Right lobe of liver (tissue), 6 donors: ENCODE measurements at regions not wholly inside any gene's neighbourhood (a gene's known extent, or its start where the extent isn't known, plus 50 kb on each side); places are given as distances from the start of the nearest gene placed in this dataset.

Source experiments
- ATAC-seq, 4 donors: fragments of 200-7000 bp; cut with Tn5 transposase; one replicate each; pipeline ENCODE4 v1.9.1; 2020; ENCODE audit warnings: mild to moderate bottlenecking in 4 of 4, moderate library complexity in 4 of 4
- DNase-seq, 3 donors: peaks; one replicate each; pipeline ENCODE4 v3.0.0-alpha.2; 2020
- H3K27ac ChIP-seq, 3 donors: fragments of 200-600 bp; one replicate each; pipeline ENCODE4 v1.8.0; 2022
- H3K27me3 ChIP-seq, 2 donors: fragments of 200-600 bp; one replicate each; pipeline ENCODE4 v1.8.0; 2022
- H3K36me3 ChIP-seq, 4 donors: fragments of 200-600 bp; sonication (generic) in 1 of 4; one replicate each; pipeline versions ENCODE4 v1.5.1 to v1.8.0; 2017 to 2022; ENCODE audit warnings: control low read depth in 1 of 4
- H3K4me1 ChIP-seq, 4 donors: fragments of 200-600 bp; sonication (generic) in 1 of 4; one replicate each; pipeline versions ENCODE4 v1.5.1 to v1.8.0; 2017 to 2022; ENCODE audit warnings: control low read depth in 1 of 4
- H3K4me3 ChIP-seq, 3 donors: fragments of 200-600 bp; one replicate each; pipeline ENCODE4 v1.8.0; 2022
- H3K9me3 ChIP-seq, 4 donors: fragments of 200-600 bp; sonication (generic) in 1 of 4; one replicate each; pipeline versions ENCODE4 v1.5.1 to v1.8.0; 2017 to 2022; ENCODE audit warnings: control low read depth in 1 of 4
- CTCF ChIP-seq, 4 donors: fragments of 200-600 bp in 3 of 4; fragments of 450-650 bp in 1 of 4; IDR thresholded peaks; one replicate each; pipeline versions ENCODE4 v1.5.1 to v1.8.0; 2016 to 2022; ENCODE audit warnings: antibody characterized with exemption in 4 of 4, mild to moderate bottlenecking in 2 of 4
- POLR2A ChIP-seq: fragments of 450-650 bp; IDR thresholded peaks from one replicate; pipeline ENCODE4 v1.6.1; 2017; ENCODE audit warnings: antibody characterized with exemption, mild to moderate bottlenecking
- WGBS: methylation state at CpG from one replicate; pipeline ENCODE4 v1.1.6; 2018; ENCODE audit warnings: low coverage, low lambda C conversion rate; ENCODE audit not compliant: insufficient coverage; ENCODE audit errors: missing lambda C conversion rate; 5-methylcytosine and 5-hydroxymethylcytosine counted together
- intact Hi-C, 2 donors: fragments of 100-400 bp; cut with DNase I; formaldehyde crosslinking; loops; one replicate each; pipeline versions ENCODE4 v1.11.2 to v1.14.1; 2022
- donor health status: DM: no; HTN: yes; CAD: no.
- donor health status: DM: no; HTN: no; CAD: no.
- donor health status: DM: no; HTN: no; CAD: no.
- donor health status: DM: no; HTN: yes; CAD: no.
- donor health status: DM: no; HTN: yes; CAD: no.

GRCh38 chr1:105793536-105794146 is 1262.8 kb upstream of the PRMT6 start:
- TF ChIP-seq CTCF (IDR thresholded peaks at IDR 0.05) (peak; percentile 53 to 73 (median 58)), POLR2A (no peak)
- peak; percentile 46 to 69 (median 60) for ATAC-seq
- 80% methylated on average over 1 of the region's 1 CpG for WGBS
- no peak overlapping the region for H3K4me3 ChIP-seq
- no peaks in the 10 kb centered on the region for H3K4me1 ChIP-seq
- peak in 1 of 3 donors; percentile 28 for DNase-seq
- no peaks in the 10 kb centered on the region for H3K9me3 ChIP-seq
- no peak overlapping the region for H3K27ac ChIP-seq
- H3K27me3 ChIP-seq: no peaks in the 10 kb centered on the region
- intact Hi-C loops: no loop called here
- no peaks in the 10 kb centered on the region for H3K36me3 ChIP-seq

- no peak overlapping the region for H3K27ac ChIP-seq
- no peak overlapping the region for H3K4me3 ChIP-seq
- H3K9me3 ChIP-seq: no peaks in the 10 kb centered on the region
- no peaks in the 10 kb centered on the region for H3K36me3 ChIP-seq
- 78% methylated on average over 10 of the region's 32 CpGs for WGBS
- intact Hi-C loops: no loop called here
- TF ChIP-seq POLR2A (no peak), CTCF (IDR thresholded peaks at IDR 0.05) (no peak)
- DNase-seq (no peak), ATAC-seq (peak in 1 of 4 donors; percentile 47)
- no peaks in the 10 kb centered on the region for H3K4me1 ChIP-seq
- H3K27me3 ChIP-seq: no peaks in the 10 kb centered on the region
Observed at GRCh38 chr1:105795741-105796140, 1260.7 kb upstream of the PRMT6 start.

GRCh38 chr1:105830571-105831146 is 1225.8 kb upstream of the PRMT6 start:
- 18% methylated on average over 3 of the region's 3 CpGs for WGBS
- intact Hi-C loops: no loop called here
- H3K4me1 ChIP-seq: no peaks in the 10 kb centered on the region
- no peak for DNase-seq
- no peaks in the 10 kb centered on the region for H3K27me3 ChIP-seq
- H3K27ac ChIP-seq: no peak overlapping the region
- ATAC-seq: no peak
- no peak overlapping the region for H3K4me3 ChIP-seq
- TF ChIP-seq POLR2A: no peak
- no peak for TF ChIP-seq CTCF (IDR thresholded peaks at IDR 0.05)
- no peaks in the 10 kb centered on the region for H3K9me3 ChIP-seq
- no peaks in the 10 kb centered on the region for H3K36me3 ChIP-seq

GRCh38 chr1:105838071-105838470 is 1218.4 kb upstream of the PRMT6 start:
- no peaks in the 10 kb centered on the region for H3K4me1 ChIP-seq
- intact Hi-C loops: no loop called here
- H3K27ac ChIP-seq: no peak overlapping the region
- no peaks in the 10 kb centered on the region for H3K9me3 ChIP-seq
- DNase-seq (no peak), ATAC-seq (no peak)
- TF ChIP-seq CTCF (IDR thresholded peaks at IDR 0.05) (no peak), POLR2A (no peak)
- no peaks in the 10 kb centered on the region for H3K36me3 ChIP-seq
- H3K27me3 ChIP-seq: no peaks in the 10 kb centered on the region
- no peak overlapping the region for H3K4me3 ChIP-seq
